Vagina (tissue), 2 donors: ENCODE measurements at regions not wholly inside any gene's neighbourhood (a gene's known extent, or its start where the extent isn't known, plus 50 kb on each side); places are given as distances from the start of the nearest gene placed in this dataset.
"Not testable (repeated sequence)": the region's sequence is repeated elsewhere in the genome, so short reads cannot be mapped to it uniquely, and the experiment has no call there.

Source experiments
- POLR2A ChIP-seq, 2 donors: fragments of 450-650 bp; IDR thresholded peaks; one replicate each; pipeline ENCODE4 v1.6.1; 2017; ENCODE audit warnings: antibody characterized with exemption in 2 of 2, mild to moderate bottlenecking in 2 of 2, moderate library complexity in 2 of 2
- TF ChIP-seq, protein P1 (sequence below), 3 experiments: fragments of 450-650 bp in 2 of 3; fragments of 200-600 bp in 1 of 3; sonication (generic) in 1 of 3; IDR thresholded peaks; one replicate each; pipeline ENCODE4 v1.5.1; 2017 to 2019; ENCODE audit warnings: antibody characterized with exemption in 3 of 3, mild to moderate bottlenecking in 2 of 3, moderate library complexity in 2 of 3

DNA sequence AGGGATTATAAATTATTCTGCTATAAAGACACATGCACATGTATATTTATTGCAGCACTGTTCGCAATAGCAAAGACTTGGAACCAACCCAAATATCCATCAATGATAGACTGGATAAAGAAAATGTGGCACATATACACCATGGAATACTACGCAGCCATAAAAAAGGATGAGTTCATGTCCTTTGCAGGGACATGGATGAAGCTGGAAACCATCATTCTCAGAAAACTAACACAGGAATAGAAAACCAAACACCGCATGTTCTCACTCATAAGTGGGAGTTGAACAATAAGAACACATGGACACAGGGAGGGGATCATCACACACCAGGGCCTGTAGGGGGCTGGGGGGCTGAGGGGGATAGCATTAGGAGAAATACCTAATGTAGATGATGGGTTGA, 377.2 kb upstream of the SASH1 start:
- TF ChIP-seq, protein P1, sequence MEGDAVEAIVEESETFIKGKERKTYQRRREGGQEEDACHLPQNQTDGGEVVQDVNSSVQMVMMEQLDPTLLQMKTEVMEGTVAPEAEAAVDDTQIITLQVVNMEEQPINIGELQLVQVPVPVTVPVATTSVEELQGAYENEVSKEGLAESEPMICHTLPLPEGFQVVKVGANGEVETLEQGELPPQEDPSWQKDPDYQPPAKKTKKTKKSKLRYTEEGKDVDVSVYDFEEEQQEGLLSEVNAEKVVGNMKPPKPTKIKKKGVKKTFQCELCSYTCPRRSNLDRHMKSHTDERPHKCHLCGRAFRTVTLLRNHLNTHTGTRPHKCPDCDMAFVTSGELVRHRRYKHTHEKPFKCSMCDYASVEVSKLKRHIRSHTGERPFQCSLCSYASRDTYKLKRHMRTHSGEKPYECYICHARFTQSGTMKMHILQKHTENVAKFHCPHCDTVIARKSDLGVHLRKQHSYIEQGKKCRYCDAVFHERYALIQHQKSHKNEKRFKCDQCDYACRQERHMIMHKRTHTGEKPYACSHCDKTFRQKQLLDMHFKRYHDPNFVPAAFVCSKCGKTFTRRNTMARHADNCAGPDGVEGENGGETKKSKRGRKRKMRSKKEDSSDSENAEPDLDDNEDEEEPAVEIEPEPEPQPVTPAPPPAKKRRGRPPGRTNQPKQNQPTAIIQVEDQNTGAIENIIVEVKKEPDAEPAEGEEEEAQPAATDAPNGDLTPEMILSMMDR (IDR thresholded peaks at IDR 0.05): not testable (repeated sequence)
- not testable (repeated sequence) for TF ChIP-seq POLR2A (IDR thresholded peaks at IDR 0.05)
